Fibroblast of gingiva (primary cell): ENCODE measurements at regions not wholly inside any gene's neighbourhood (a gene's known extent, or its start where the extent isn't known, plus 50 kb on each side); places are given as distances from the start of the nearest gene placed in this dataset.

ENCODE experiments used
- DNase-seq: peaks from one replicate; pipeline ENCODE4 v3.0.0-alpha.2; 2011; ENCODE audit warnings: low read depth

DNA sequence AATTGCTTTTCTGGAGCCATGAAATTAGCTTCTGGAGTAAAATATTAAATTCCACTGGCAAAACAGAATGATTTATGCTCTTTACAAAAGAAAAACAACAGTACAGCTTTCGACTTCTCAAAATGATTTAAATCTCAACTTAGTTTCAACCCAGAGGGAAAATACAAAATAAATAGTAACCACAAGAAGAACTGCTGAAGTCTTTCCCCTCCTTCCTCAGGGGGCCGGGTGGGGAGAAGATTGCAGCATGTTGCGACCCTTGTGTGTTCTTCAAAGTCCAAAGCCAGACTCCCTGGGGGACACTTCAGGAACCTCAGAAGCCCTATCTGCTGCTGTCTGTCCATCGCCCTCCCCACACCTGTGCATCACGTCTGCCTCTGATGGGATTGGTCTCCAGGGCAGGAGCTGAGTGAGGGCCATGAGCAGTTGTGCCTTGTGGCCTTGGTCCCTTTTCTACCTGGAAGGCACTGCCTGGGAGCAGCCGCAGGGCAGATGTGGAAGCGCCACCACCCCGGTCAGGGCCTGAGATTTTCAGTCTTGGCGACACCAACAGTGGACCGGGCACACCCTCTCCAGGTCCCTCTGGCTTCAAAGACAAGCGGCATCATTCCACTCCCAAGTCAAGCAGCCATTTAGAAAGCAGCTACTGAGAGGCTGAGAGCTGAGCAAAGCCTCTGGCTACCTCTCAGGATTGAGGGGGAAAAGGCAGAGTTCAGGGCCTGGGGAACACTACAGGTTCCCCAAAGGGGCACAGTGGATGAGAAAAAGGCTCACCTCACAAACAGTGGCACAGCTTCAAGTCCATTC, 210.1 kb upstream of the RAB6C start:
- no peak for DNase-seq

GRCh38 chr2:129771418-129772189, 207.9 kb upstream of the RAB6C start:
- DNase-seq: no peak

GRCh38 chr2:129772190-129772579, 207.3 kb upstream of the RAB6C start:
- DNase-seq: no peak

GRCh38 chr2:129775952-129776653, 203.4 kb upstream of the RAB6C start:
- DNase-seq: no peak

DNA sequence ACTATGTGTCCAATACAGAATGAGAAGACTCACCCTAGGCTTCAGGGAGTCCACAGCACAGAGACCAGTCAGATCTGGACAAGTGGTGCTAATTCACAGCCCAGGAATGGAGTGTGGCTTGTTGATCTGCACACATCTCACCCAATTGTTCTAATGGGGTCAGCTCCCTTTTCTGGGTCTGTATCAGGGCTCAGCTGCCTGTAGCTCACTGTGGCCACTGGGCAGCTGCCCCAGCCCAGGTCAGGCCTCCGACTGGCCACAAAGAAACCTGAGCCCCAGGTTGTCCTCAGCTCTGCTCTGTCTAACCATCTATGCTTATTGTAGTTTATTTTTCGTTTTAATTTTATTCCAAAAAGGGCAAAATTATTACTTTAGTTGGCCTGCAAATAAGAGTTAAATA, 202.3 kb upstream of the RAB6C start:
- no peak for DNase-seq

DNA sequence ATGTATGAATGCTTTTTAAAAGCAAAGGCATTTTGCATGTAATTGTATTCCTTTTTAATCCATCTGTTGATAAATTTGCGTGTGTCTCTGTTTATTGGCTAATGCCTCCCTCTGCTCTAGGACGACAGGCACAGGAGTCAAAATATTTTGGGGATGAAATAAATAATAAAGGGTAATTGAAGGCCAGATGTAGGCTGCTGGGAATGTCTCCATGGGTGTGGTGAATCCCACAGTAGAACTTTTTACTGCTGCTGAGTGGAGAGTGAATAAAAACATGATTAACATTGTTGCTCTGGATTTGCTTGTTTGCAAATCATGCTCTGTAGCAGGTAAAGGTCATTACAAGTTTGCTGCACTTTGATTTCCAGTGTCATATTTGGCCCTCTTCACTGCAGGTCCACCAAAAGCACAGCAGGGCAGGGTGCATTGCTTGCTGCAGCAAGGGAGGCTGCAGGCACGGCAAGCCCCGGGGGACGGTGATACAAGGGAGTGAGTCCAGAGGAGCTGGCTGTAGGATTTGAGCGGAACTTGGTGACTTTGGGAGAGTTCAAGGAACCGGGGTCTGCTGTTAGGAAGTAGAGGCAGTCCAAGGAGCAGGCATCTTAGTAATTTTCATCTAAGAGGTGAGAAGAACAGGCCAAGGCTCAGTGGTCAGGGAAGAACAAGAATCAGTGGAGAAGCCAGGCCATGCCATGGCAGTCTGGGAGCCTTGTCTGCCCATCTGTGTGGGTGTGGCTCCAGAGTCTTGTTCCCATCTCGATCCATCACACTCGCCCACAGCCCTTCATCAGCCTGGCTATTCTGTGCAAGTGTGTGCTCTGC, 201.5 kb upstream of the RAB6C start:
- DNase-seq: no peak

DNA sequence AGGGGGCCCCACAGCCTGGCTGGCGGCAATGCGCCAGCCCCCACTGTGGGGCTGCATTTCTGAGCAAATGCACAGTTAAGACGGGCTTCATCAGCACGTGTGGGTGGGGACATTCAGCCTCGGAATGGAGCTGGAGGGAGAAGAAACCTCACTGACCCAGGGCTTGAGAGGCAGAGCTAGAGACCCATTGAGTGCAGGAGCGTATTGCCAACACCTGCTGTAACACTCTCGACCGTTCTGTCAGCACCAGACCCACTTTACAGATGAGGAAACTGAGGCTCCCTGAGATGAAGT, 200.9 kb upstream of the RAB6C start:
- no peak for DNase-seq

GRCh38 chr2:129779783-129780182, 199.7 kb upstream of the RAB6C start:
- no peak for DNase-seq

- DNase-seq: no peak
Measured at GRCh38 chr2:129780316-129781270, 198.9 kb upstream of the RAB6C start.

GRCh38 chr2:129781749-129782632, 197.5 kb upstream of the RAB6C start:
- DNase-seq: no peak

DNA sequence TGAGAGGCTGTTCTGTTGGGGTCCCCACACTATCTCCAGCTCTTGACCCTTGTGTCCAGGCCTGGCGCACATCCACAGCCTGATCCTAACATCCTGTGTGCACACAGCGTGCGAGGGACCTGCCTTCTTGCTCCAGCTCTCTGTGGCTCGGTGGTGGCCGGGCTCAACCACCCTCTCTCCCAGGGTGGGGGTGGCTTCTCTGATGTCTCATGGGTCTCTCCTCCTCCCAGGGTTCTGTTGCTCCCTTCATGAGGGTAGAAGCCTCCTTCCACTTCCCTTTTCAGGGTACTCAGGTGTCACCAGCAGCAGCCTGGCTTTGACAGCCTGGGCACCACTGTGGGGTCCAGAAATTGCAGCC, 196.9 kb upstream of the RAB6C start:
- no peak for DNase-seq

GRCh38 chr2:129784486-129784885, 195.0 kb upstream of the RAB6C start:
- DNase-seq: no peak

- DNase-seq: no peak
Measured at GRCh38 chr2:129791712-129792111, 187.8 kb upstream of the RAB6C start.

DNA sequence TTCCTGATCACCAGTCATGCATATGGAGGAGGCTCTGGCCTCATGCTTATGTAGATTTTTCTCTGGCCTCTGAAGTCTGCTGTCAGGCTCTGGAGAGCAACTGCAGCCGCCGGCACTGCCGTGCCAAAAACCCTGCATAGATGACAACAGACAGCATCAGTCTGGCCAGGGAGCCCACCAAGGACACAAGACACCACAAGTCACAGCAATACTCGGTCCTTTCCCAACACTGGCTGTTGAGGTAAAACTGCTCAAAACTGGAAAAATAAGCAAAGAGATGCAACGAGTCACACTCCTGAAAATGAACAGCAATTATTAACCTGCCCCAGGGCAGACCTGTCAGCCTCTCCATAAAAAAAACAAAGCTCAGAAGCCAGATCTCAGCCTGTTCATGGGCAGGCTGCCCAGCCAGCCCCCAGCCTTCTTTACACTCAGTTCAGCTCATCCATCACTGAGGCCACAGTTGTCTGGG, 186.0 kb upstream of the RAB6C start:
- no peak for DNase-seq

DNA sequence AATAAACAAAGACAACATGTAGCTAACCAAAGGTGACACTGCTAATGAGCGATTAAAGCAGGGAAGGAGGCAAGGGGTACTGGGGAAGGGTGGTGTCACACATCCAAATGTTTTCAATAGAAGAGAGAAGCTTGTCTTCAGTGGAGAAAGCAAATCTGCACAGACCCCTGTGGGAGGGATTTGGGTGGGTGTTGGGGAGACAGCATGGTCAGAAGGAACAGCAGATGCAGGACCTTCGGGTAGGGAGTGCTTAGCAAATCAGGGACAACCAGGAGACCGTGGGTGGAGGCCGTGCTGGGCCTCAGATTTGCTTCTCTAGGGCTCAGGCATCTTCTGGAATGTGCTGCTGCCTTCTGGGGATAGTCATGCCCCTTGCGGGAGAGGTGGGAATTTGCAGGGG, 185.3 kb upstream of the RAB6C start:
- no peak for DNase-seq

DNA sequence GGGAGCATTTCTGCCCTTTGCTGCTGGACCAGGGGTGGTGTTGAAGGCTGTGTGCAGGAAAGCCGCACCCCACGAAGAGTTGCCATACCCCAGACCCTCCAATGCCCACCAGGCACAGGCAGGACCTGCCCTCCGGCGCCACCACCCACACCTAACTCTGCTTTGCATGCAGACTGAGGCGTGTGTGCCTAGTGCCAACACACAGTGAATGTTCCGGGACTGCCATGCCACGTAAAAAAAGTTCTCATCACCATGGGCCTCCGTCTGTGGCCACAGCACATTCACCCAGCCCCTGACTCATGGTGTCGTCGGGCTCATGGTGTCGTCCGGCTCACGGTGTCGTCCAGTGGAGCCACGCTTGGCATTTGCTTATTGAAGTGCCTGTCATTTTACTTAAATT, 184.9 kb upstream of the RAB6C start:
- DNase-seq: no peak

- DNase-seq: no peak
Measured at GRCh38 chr2:129796225-129796624, 183.2 kb upstream of the RAB6C start.

DNA sequence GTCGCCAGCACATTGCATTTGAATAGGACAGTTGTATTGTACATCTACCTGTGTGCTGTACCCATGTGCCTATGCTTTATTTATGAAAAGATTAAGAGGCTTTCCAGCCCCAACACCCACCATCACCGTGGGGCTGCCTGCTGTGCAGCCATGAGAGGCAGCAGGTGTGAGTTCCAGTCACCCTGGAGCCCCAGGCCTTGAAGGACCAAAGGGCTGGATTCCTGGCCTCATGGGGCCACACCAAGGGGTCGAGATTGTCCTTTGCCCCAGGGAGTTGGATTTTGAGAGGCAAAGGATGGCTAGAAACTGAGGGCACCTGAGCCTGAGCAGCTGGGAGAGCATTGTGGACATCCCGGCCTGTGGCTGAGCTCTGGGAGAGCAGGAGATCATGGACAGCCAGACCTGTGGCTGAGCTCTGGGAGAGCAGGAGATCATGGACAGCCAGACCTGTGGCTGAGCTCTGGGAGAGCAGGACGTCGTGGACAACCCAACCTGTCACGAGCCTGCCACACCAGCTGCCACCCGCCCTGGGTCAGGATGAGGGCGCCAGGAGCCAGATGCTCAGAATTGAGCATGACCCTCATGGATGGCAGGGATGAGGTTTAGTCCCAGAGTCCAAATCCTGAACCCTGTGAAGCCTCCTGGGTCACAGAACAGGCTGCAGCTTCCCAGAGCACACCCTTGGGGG, 182.5 kb upstream of the RAB6C start:
- DNase-seq: no peak
